Activated T-cell treated with anti-CD3 and anti-CD28 coated beads for 1 hour (primary cell): ENCODE measurements at regions not wholly inside any gene's neighbourhood (a gene's known extent, or its start where the extent isn't known, plus 50 kb on each side); places are given as distances from the start of the nearest gene placed in this dataset.

Experiments used
- DNase-seq: peaks from one replicate; pipeline ENCODE4 v3.0.0-alpha.2; 2020; ENCODE audit warnings: low read depth

GRCh38 chr17:79420318-79421243 lies 190.3 kb downstream of the RBFOX3 start:
- no peak for DNase-seq

DNA sequence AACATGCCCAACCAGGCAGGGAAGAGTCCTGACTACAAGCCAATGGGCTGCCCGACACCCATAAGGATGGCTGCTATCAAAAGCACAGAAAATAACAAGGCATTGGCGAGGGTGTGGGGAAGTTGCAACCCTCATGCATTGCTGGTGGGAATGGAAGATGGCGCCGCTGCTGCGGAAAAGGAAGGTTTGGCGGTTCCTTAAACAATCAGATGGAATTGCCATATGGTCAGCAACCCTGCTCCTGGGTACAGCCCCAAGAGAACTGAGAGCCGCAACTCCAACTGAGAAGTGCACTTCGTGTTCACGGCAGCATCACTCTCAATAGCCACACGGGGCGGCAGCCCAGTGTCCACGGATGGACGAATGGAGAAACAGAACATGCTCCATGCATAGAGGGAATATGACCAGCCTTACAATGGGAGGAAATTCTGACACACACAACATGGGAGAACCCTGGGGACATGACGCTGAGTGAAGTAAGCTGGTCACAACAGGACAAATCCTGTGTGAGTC lies 193.3 kb downstream of the RBFOX3 start:
- no peak for DNase-seq

DNA sequence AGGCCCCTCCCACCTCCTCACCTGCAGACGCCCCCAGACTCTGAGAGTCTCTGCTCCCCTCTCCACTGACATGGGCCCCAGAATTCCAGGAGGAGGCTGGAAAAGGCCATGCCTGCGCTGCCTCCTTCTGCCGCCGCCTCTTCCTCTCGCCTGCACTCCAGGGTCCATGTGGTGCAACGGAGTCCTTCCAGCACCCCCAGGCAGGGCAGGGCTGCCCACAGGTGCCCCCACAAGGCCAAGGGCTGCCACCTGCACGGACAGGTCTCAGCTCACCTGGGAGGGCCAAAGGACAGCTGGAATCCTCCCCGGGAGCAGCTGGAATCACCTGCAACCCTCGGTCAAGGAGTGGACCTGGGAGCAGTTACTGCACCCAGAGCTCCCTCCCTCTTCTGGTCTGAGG lies 194.9 kb downstream of the RBFOX3 start:
- DNase-seq, result no peak

DNA sequence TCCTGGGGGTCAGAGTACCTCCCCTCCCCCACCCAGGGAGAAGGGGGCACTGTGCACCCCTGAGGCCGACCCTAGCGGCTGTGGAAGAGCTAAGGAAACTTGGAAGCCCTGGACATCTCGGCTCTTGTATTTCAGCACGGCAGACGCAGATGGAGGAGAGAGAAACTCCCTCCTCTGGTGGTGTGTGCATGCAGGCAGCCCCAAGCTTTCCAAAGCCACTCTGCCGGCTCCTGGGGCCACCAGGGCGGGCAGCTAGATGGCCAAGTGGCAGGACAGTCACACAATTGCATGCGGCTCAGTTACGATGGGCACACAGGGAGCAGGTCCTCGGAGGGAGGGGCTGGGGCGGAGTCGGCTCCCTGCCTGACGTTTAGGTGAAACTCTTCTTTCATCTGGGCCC lies 195.5 kb downstream of the RBFOX3 start:
- DNase-seq, result no peak

GRCh38 chr17:79414793-79415211 lies 196.0 kb downstream of the RBFOX3 start:
- no peak for DNase-seq

GRCh38 chr17:79414063-79414792 lies 196.6 kb downstream of the RBFOX3 start:
- no peak for DNase-seq

DNA sequence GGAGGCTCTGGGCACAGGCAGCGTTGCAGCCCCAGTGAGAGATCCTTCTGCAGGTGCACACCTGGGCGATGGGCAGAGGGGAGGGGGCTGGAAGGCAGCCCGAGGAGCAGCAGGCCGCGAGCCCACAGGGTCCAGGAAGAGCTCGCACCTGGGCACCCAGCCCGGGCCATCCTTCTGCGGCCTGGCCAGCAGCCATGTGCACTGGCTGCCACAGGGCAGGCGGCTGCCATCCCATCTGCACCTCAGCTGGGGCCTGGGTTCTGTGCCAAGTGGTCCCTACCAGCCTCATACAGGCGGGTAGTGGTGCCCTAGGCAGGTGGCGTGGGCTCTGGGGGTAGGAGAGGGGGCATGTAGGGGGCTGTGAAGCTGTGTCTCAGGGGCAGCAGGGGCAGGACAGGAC lies 197.2 kb downstream of the RBFOX3 start:
- no peak for DNase-seq

DNA sequence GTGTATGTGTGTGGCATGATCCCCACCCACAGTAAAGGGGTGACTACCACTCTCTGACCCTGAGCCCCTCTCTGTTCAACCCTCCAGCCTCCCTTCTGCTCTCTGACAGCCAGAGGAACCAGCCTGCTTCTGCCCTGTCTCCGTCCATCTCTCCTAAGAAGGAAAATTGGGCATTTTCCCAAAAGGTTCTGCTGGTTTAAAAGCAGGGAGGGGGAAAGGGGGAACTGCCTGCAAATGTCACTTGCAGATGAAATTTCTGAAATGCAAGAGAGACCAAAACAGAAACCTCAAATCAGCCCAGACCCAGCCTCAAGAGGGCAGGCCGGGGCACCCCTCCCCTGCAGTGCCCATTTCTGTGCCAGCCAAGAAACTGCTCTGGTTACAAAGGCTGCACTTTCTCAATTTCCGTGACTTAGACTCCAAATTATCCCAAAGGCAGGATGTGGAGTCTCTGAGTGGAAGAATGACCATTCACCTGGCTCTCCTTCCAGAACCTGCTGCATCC lies 197.9 kb downstream of the RBFOX3 start:
- no peak for DNase-seq

GRCh38 chr17:79412110-79412509 lies 198.7 kb downstream of the RBFOX3 start:
- no peak for DNase-seq

DNA sequence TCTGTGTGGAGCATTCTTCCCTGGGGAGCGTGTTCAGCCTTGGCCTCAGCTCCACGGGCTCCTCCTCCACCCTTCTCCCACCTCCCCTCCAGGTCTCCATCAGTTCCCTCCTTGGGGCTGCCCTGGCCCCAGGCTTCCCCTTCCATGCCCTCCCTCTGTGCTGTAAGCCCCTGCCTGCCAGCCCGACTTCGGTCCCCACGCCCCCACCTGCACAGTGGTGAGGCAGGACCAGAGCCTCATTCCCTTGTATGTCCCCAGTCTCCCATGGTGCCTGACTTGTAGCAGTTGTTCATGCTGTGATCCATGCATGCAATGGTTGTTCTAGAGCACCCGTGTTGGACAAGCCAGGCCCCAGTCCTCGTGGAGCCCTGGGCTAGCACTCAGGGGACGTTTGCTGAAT lies 199.4 kb downstream of the RBFOX3 start:
- DNase-seq, result no peak

DNA sequence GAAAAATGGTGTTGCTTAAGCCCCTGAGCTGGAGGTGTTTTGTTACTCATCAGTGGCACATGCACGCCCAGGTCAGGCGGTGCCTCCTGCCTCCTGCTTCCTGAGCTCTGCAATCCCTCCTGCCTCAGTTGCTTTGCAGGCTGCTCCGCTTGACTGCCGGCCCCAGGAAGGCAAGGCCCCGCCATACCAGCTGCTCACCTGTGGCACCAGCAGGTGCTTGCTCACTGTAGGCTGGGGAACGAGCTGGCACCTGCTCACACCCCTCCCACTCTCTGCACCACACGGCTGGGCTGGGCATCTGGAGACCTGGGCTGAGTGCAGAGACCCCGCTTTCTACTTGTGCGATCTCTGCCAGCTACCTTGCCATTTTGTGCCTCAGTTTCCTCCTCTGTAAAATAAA lies 200.2 kb downstream of the RBFOX3 start:
- DNase-seq, result no peak

GRCh38 chr17:79408251-79408650 lies 202.6 kb downstream of the RBFOX3 start:
- no peak for DNase-seq

- no peak for DNase-seq
Observed at GRCh38 chr17:79407385-79407784, 203.5 kb downstream of the RBFOX3 start.

DNA sequence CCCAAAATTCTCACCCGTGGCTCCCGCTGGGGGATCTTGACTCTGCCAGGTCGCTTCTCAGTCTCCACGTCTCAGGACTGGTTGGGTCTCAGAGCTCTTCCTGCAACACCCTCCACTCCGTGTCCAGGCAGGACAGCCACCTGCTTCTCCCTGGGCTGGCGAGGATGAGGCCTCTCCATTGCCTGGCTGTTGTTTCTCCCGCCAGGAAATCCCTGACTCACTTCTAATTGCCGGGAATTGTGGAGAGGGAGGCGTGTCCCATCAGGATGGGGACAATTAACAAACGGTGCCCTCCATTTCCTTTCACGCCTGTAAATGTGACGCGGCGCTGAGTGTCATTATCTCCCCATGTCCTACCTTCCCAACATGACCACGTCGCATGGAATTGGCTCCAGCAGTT lies 204.5 kb downstream of the RBFOX3 start:
- DNase-seq, result no peak

- DNase-seq, result no peak
Observed at GRCh38 chr17:79405823-79406222, 205.0 kb downstream of the RBFOX3 start.

- DNase-seq, result no peak
Observed at GRCh38 chr17:79404136-79404911, 206.5 kb downstream of the RBFOX3 start.

- DNase-seq, result no peak
Observed at GRCh38 chr17:79401704-79402674, 208.9 kb downstream of the RBFOX3 start.

DNA sequence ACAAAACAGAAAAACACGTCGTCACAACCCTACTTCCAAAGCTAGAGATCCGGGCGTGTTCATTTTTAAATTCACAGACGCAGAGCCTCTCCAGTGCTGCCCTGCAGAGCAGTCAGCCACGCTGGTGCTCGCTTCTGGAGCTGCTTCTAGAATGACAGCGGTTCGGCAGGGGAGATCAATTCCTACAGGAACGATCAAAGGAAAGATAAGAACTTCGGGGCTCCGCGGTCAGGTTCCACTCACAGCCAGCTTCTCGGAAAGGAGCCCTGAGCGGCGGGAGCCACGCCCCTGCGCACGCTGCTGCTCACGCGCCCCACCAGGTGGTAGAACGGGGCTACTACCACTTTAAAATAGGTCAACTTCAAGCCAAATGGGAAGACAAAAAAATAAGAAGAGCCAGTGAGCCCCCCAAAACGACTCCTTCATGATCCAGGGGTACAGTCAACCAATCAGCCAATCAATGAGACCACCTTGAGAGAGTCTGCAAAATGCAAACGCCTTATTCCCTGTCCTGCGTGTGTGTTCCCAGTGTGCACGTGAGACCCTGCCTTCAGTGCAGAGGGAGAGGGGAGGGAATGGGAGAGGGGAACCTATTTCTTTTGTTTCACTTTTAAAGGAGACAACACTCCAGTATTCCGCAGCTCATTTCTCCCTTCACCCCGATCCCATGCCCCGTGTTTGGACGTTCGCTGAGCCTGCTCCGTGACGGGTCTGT lies 209.7 kb downstream of the RBFOX3 start:
- peak; percentile 69 for DNase-seq

DNA sequence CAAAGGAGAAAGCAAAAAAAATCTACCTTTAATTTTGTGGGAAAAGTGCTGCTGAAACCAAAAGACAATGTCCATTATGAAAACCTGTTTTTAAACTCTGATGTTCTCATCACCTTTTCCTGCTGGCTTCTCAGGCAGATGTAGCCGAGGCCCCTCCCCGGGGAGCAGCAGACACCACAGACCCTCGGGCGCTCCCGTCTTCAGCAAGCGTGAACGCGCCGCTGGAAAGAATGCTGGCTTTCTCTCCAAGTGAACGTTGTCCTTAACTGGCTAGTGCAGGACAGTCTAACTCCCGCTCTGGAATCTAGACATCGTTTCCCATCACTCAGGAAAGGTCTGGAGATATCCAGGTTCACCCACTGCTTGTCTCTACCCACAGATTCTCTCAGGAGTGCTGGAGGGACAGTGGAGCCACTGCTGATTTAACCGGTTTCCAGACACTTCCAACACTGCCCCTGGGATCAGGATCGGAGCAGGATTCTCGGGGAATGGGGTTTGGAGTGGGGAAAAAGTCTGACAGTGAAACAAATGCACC lies 211.2 kb downstream of the RBFOX3 start:
- no peak for DNase-seq

- DNase-seq, result no peak
Observed at GRCh38 chr17:79398441-79398840, 212.4 kb downstream of the RBFOX3 start.
